HCT116 (cell line): ENCODE measurements at regions not wholly inside any gene's neighbourhood (a gene's known extent, or its start where the extent isn't known, plus 50 kb on each side); places are given as distances from the start of the nearest gene placed in this dataset.

ENCODE experiments used
- ATAC-seq: fragments of 200-7000 bp; cut with Tn5 transposase; 2 replicates; pipeline ENCODE4 v1.9.1; 2020; ENCODE audit warnings: mild to moderate bottlenecking, moderate library complexity
- BruUV-seq: library from RNA; stranded (reverse); fragments of 400-500 nt; replicated peaks from 2 replicates; lab custom pipeline; 2021; lab: Mats Ljungman, UMichigan
- CTCF ChIA-PET: fragments of 300-600 bp; sonication (Branson Sonifier 250); formaldehyde crosslinking; loops from one replicate; lab custom pipeline; 2021; ENCODE audit warnings: antibody characterized with exemption; lab: Charles Lee
- POLR2A ChIA-PET: fragments of 300-600, 350-600 bp; sonication (Branson Sonifier 250); formaldehyde crosslinking; loops from one replicate; lab custom pipeline; 2021; ENCODE audit warnings: antibody characterized with exemption; lab: Charles Lee
- RAD21 ChIA-PET, 2 experiments: fragments of 300-600 bp; sonication (Branson Sonifier 250); formaldehyde crosslinking; loops; one replicate each; lab custom pipeline; 2023; ENCODE audit warnings: low total read pairs in 2 of 2; ENCODE audit not compliant: uncharacterized antibody in 2 of 2, unreplicated experiment in 2 of 2, low non-redundant PET in 1 of 2; lab: Charles Lee
- DNase-seq: peaks from one replicate; pipeline ENCODE4 v3.0.0-alpha.2; 2010; ENCODE audit warnings: low read depth, low spot score
- H2AFZ ChIP-seq: fragments of 200-600 bp; shearing (Covaris generic), sonication (generic); 2 replicates; pipeline ENCODE4 v1.6.1; 2017; ENCODE audit warnings: low read depth, mixed run types, mixed read lengths, antibody characterized with exemption, low read length; ENCODE audit not compliant: poor library complexity, severe bottlenecking
- H3K27ac ChIP-seq: 2 replicates; pipeline ENCODE4 v1.5.1; 2012; ENCODE audit warnings: low read depth, low read length
- H3K27me3 ChIP-seq: fragments of 200-600 bp; sonication (generic); 2 replicates; pipeline ENCODE4 v1.6.1; 2016; ENCODE audit warnings: mixed run types, low read length, mixed read lengths; ENCODE audit not compliant: insufficient read depth
- H3K36me3 ChIP-seq, 2 experiments: fragments of 200-500 bp in 1 of 2; fragments of 200-600 bp in 1 of 2; sonication (Bioruptor generic) in 1 of 2; sonication (generic) in 1 of 2; 2 replicates each; pipeline versions ENCODE4 v1.5.1 to v1.6.1; 2014 to 2016; ENCODE audit warnings: low read length in 2 of 2, inconsistent platforms in 1 of 2, mixed read lengths in 1 of 2, mixed run types in 1 of 2; ENCODE audit not compliant: insufficient read depth in 2 of 2, control insufficient read depth in 1 of 2
- H3K4me1 ChIP-seq, 2 experiments: fragments of 200-600 bp in 1 of 2; sonication (generic) in 1 of 2; 2 replicates each; pipeline versions ENCODE4 v1.5.1 to v1.6.1; 2012 to 2017; ENCODE audit warnings: low read length in 2 of 2, inconsistent platforms in 1 of 2, mild to moderate bottlenecking in 1 of 2, mixed read lengths in 1 of 2, mixed run types in 1 of 2, moderate library complexity in 1 of 2; ENCODE audit not compliant: insufficient read depth in 2 of 2, control insufficient read depth in 1 of 2
- H3K4me2 ChIP-seq: fragments of 200-600 bp; sonication (generic); 2 replicates; pipeline ENCODE4 v1.6.1; 2017; ENCODE audit warnings: mixed run types, low read length, mixed read lengths
- H3K4me3 ChIP-seq, 2 experiments: fragments of 200-600 bp in 1 of 2; sonication (generic) in 1 of 2; replicated peaks in 1 of 2; 2 replicates each; pipeline ENCODE4 v1.5.1; 2011 to 2016; ENCODE audit warnings: low read length in 2 of 2, control low read depth in 1 of 2, low read depth in 1 of 2, mild to moderate bottlenecking in 1 of 2, mixed read lengths in 1 of 2, mixed run types in 1 of 2
- H3K79me2 ChIP-seq: fragments of 200-600 bp; sonication (generic); 2 replicates; pipeline ENCODE4 v1.6.1; 2017; ENCODE audit warnings: mild to moderate bottlenecking, mixed run types, low read length, moderate library complexity, mixed read lengths; ENCODE audit not compliant: insufficient read depth
- H3K9ac ChIP-seq: fragments of 200-600 bp; sonication (generic); 2 replicates; pipeline ENCODE4 v1.6.1; 2016; ENCODE audit warnings: low read length, mixed read lengths
- H3K9me2 ChIP-seq: fragments of 200-600 bp; sonication (generic), shearing (Covaris generic); 2 replicates; pipeline ENCODE4 v1.6.1; 2017; ENCODE audit warnings: mixed run types, mild to moderate bottlenecking, moderate library complexity; ENCODE audit not compliant: insufficient read depth
- H3K9me3 ChIP-seq, 2 experiments: fragments of 200-500 bp in 1 of 2; fragments of 200-600 bp in 1 of 2; sonication (Bioruptor generic) in 1 of 2; sonication (generic) in 1 of 2; 2 replicates each; pipeline ENCODE4 v1.6.1; 2014 to 2017; ENCODE audit warnings: low read length in 2 of 2, mixed read lengths in 2 of 2, inconsistent platforms in 1 of 2, low read depth in 1 of 2, mild to moderate bottlenecking in 1 of 2, mixed run types in 1 of 2, moderate library complexity in 1 of 2; ENCODE audit not compliant: control insufficient read depth in 1 of 2, insufficient read depth in 1 of 2
- H4K20me1 ChIP-seq: fragments of 200-600 bp; sonication (generic), shearing (Covaris generic); 2 replicates; pipeline ENCODE4 v1.6.1; 2017; ENCODE audit warnings: mixed run types, mild to moderate bottlenecking, moderate library complexity; ENCODE audit not compliant: insufficient read depth
- ATF3 ChIP-seq: IDR thresholded peaks from 2 replicates; pipeline ENCODE4 v1.6.1; 2012
- CEBPB ChIP-seq: IDR thresholded peaks from 2 replicates; pipeline ENCODE4 v1.6.1; 2012; ENCODE audit warnings: low read depth
- ELF1 ChIP-seq: IDR thresholded peaks from 2 replicates; pipeline ENCODE4 v1.6.1; 2012; ENCODE audit warnings: low read depth, borderline replicate concordance
- EZH2phosphoT487 ChIP-seq: fragments of 200-600 bp; IDR thresholded peaks from 2 replicates; pipeline ENCODE4 v1.6.1; 2018; ENCODE audit warnings: antibody characterized with exemption, borderline replicate concordance
- POLR2A ChIP-seq: IDR thresholded peaks from 2 replicates; pipeline ENCODE4 v1.7.0; 2011; ENCODE audit warnings: borderline replicate concordance; ENCODE audit not compliant: insufficient read depth, insufficient read length; ENCODE audit errors: extremely low read depth
- POLR2AphosphoS5 ChIP-seq: IDR thresholded peaks from 2 replicates; pipeline ENCODE4 v1.6.1; 2011; ENCODE audit warnings: mild to moderate bottlenecking, low read depth, low read length, moderate library complexity
- RAD21 ChIP-seq: IDR thresholded peaks from 2 replicates; pipeline ENCODE4 v1.6.1; 2012; ENCODE audit warnings: low read depth, mild to moderate bottlenecking
- REST ChIP-seq: IDR thresholded peaks from 2 replicates; pipeline ENCODE4 v1.6.1; 2012; ENCODE audit warnings: low read depth
- SP1 ChIP-seq: IDR thresholded peaks from 2 replicates; pipeline ENCODE4 v1.6.1; 2012; ENCODE audit warnings: low read depth
- SRF ChIP-seq: IDR thresholded peaks from 2 replicates; pipeline ENCODE4 v1.6.1; 2012; ENCODE audit warnings: low read depth
- TCF7L2 ChIP-seq: IDR thresholded peaks from 2 replicates; pipeline ENCODE4 v1.7.0; 2011; ENCODE audit warnings: borderline replicate concordance, inconsistent platforms; ENCODE audit not compliant: insufficient read depth, insufficient read length; ENCODE audit errors: extremely low read depth
- ZBTB33 ChIP-seq: IDR thresholded peaks from 2 replicates; pipeline ENCODE4 v1.6.1; 2011; ENCODE audit warnings: mild to moderate bottlenecking, low read length, moderate library complexity; ENCODE audit not compliant: insufficient replicate concordance; ENCODE audit errors: extremely low read depth
- ZFX ChIP-seq: fragments of 450-650 bp; IDR thresholded peaks from 2 replicates; pipeline ENCODE4 v1.6.1; 2017
- ZNF274 ChIP-seq: fragments of 200-500 bp; sonication (Bioruptor generic); IDR thresholded peaks from 2 replicates; pipeline ENCODE4 v1.6.1; 2014; ENCODE audit warnings: mild to moderate bottlenecking, low read depth, low read length, inconsistent platforms
- intact Hi-C: fragments of 100-400 bp; cut with micrococcal nuclease; formaldehyde crosslinking; loops from 2 replicates; pipeline ENCODE4 v1.10.0; 2022

GRCh38 chr14:85093631-85094330 lies 436.2 kb upstream of the FLRT2 start:
- Histone ChIP-seq H3K4me1 (no peaks in the 10 kb centered on the region), H4K20me1 (no peaks in the 10 kb centered on the region), H3K4me2 (no peak overlapping the region), H2AFZ (no peak overlapping the region), H3K4me3 (no peak overlapping the region), H3K36me3 (no peaks in the 10 kb centered on the region), H3K27me3 (no peaks in the 10 kb centered on the region), H3K79me2 (no peaks in the 10 kb centered on the region), H3K9me2 (no peaks in the 10 kb centered on the region), H3K9ac (no peak overlapping the region), H3K9me3 (peaks cover 6 to 30% of the 10 kb centered on the region in 2 experiments; a peak in 2 of 4 replicates), H3K27ac (no peak overlapping the region)
- BruUV-seq = no TSS peak
- ChIA-PET CTCF (no interaction called here), POLR2A (no interaction called here), RAD21 (no interaction called here)
- intact Hi-C loops = no loop called here
- TF ChIP-seq RAD21 (no peak), ELF1 (no peak), POLR2A (no peak), POLR2AphosphoS5 (no peak), SP1 (no peak), ATF3 (no peak), REST (no peak), CEBPB (no peak), SRF (no peak), TCF7L2 (no peak), ZFX (no peak), ZBTB33 (no peak), ZNF274 (no peak), EZH2phosphoT487 (no peak)
- no peak for DNase-seq
- no peak for ATAC-seq
